Epithelial cell of proximal tubule (primary cell): ENCODE measurements at regions not wholly inside any gene's neighbourhood (a gene's known extent, or its start where the extent isn't known, plus 50 kb on each side); places are given as distances from the start of the nearest gene placed in this dataset.
"Not testable (repeated sequence)": the region's sequence is repeated elsewhere in the genome, so short reads cannot be mapped to it uniquely, and the experiment has no call there.

ENCODE experiments used
- DNase-seq: peaks from one replicate; pipeline ENCODE4 v3.0.0-alpha.2; 2011; ENCODE audit warnings: low read depth
- H3K4me3 ChIP-seq: 2 replicates; pipeline ENCODE4 v1.5.1; 2011; ENCODE audit warnings: low read depth, mild to moderate bottlenecking, low read length
- TF ChIP-seq, protein P1 (sequence below): conservative IDR thresholded peaks from 2 replicates; pipeline ENCODE4 v1.5.1; 2012; ENCODE audit warnings: low read depth, mild to moderate bottlenecking, low read length

- no peak for DNase-seq
- no peak overlapping the region for H3K4me3 ChIP-seq
- TF ChIP-seq, protein P1, sequence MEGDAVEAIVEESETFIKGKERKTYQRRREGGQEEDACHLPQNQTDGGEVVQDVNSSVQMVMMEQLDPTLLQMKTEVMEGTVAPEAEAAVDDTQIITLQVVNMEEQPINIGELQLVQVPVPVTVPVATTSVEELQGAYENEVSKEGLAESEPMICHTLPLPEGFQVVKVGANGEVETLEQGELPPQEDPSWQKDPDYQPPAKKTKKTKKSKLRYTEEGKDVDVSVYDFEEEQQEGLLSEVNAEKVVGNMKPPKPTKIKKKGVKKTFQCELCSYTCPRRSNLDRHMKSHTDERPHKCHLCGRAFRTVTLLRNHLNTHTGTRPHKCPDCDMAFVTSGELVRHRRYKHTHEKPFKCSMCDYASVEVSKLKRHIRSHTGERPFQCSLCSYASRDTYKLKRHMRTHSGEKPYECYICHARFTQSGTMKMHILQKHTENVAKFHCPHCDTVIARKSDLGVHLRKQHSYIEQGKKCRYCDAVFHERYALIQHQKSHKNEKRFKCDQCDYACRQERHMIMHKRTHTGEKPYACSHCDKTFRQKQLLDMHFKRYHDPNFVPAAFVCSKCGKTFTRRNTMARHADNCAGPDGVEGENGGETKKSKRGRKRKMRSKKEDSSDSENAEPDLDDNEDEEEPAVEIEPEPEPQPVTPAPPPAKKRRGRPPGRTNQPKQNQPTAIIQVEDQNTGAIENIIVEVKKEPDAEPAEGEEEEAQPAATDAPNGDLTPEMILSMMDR, result no peak
These were observed 140.1 kb upstream of the MED14 start for GRCh38 chrX:40875476-40875875.

GRCh38 chrX:40877887-40878286, 142.5 kb upstream of the MED14 start:
- H3K4me3 ChIP-seq, result no peak overlapping the region
- no peak for DNase-seq
- TF ChIP-seq, protein P1, result peak; percentile 43

DNA sequence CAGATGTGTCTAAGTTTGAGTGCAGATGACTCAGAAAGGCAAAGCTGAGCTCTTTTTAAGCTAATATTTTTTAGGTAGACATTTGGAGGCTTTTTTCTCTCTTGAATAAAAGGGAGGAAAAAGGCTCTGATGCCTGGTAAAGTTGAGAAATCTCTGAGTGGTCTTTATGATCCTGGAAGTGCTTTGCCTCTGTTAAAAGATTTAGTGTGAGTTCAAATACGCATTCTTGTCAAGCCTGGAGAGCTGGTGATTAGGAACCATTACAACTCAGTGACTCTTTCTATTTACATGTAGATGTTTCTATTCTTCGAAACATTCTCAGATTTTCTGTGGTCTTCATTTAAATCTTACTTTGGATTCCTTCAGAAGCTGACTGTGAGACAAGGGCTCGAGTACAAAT, 143.4 kb upstream of the MED14 start:
- DNase-seq, result no peak
- TF ChIP-seq, protein P1, result no peak
- H3K4me3 ChIP-seq, result no peak overlapping the region

GRCh38 chrX:40879172-40879571, 143.8 kb upstream of the MED14 start:
- not testable (repeated sequence) for DNase-seq, H3K4me3 ChIP-seq

DNA sequence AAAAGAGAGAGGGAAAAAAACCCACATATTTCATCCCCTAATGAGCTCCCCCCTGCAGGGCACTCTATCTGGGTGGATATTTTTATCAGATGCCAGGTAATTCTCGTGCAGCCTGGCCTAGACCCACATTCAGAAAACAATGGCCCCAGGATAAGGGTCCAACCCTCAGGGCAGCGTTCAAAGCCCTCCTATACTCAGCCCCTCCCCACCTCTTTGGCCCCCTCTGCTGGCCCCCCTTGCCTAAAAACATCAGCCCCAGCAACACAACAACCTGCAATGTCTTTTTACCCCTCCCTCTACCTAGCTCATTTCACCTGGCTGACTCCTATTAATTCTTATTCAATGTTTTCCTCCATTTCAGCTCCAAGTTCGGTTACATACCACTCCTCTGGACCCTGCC, 145.4 kb upstream of the MED14 start:
- no peak for DNase-seq
- TF ChIP-seq, protein P1, result no peak

DNA sequence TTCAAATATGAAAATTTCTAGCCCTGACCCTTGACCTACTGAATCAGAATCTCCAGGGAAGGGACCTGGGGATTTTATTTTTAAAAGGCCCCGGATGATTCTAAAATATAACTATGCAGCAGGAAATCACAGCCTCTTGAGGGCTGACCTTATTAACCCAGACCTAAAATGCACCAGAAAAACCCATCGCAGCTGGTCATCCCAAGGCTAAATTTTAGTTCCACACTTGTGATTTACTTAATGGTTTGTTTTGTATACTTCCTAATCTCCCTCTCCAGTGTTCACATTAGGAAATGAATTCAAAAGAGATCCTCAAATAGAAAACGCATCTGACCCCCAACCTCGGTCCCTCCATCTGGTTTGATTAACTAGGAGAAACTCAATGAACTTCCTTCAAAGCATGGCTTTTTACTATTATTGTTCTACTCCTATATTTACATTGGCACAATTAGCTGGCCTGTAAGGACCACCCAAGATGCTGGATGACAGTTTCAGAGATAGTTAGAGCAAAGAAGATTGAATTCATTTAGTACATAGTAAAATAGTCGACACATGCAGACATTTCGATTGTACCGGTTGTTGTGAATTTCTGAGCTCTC, 147.8 kb upstream of the MED14 start:
- TF ChIP-seq, protein P1, result no peak
- no peak overlapping the region for H3K4me3 ChIP-seq
- no peak for DNase-seq

More for the DNA sequence above, 145.4 kb upstream of the MED14 start:
- no peak overlapping the region for H3K4me3 ChIP-seq

- H3K4me3 ChIP-seq, result no peak overlapping the region
- no peak for DNase-seq
- TF ChIP-seq, protein P1, result no peak
These were observed 150.6 kb upstream of the MED14 start for GRCh38 chrX:40885989-40886388.
